ENCODE measurements at regions not wholly inside any gene's neighbourhood (a gene's known extent, or its start where the extent isn't known, plus 50 kb on each side); places are given as distances from the start of the nearest gene placed in this dataset.

GRCh38 chr10:106520698-106521097 is 643.8 kb downstream of the SORCS1 start:
- no peak overlapping the region for H2BK15ac ChIP-seq (ENCODE audit: low read depth, low read length)
- H4K20me1 ChIP-seq (ENCODE audit: insufficient read depth, low read length), result no peaks in the 10 kb centered on the region
- no peak overlapping the region for H4K91ac ChIP-seq (ENCODE audit: insufficient read depth, low read depth, low read length)
- no peak overlapping the region for H3K4ac ChIP-seq (ENCODE audit: low read depth, low read length)
- ChIA-PET POLR2A (ENCODE audit: unreplicated experiment) (no interaction called here), CTCF (no interaction called here)
- no peak overlapping the region for H3K56ac ChIP-seq (ENCODE audit: extremely low read depth, insufficient read depth, low read length)
- H3K4me1 ChIP-seq (ENCODE audit: control insufficient read depth, insufficient read depth, low read length), result no peaks in the 10 kb centered on the region
- no peak overlapping the region for H2BK5ac ChIP-seq (ENCODE audit: low read depth, low read length, poor library complexity, severe bottlenecking)
- H3K9me1 ChIP-seq (ENCODE audit: insufficient read depth, low read length), result no peaks in the 10 kb centered on the region
- in situ Hi-C loops (cut with MboI; ENCODE audit: low sequenced_read_pairs) (no loop called here), intact Hi-C loops (cut with micrococcal nuclease) (no loop called here), dilution Hi-C loops (cut with HindIII; ENCODE audit: low sequenced_read_pairs, unreplicated experiment) (no loop called here)
- no CpG with 5 or more reads among the region's 4 CpGs for WGBS, 2 experiments (ENCODE audit: extremely low coverage in 2 of 2, insufficient read length in 1 of 2)
- H2BK20ac ChIP-seq (ENCODE audit: low read depth, low read length), result no peak overlapping the region
- H3K27me3 ChIP-seq (ENCODE audit: control insufficient read depth, insufficient read depth, low read length), result no peaks in the 10 kb centered on the region
- H3K23ac ChIP-seq (ENCODE audit: low read depth, low read length), result no peak overlapping the region
- no peak overlapping the region for H2AK9ac ChIP-seq (replicated peaks; ENCODE audit: low read depth, low read length, poor library complexity)
- no peak overlapping the region for H4K5ac ChIP-seq (ENCODE audit: low read depth, low read length)
- no peak overlapping the region for H3K9ac ChIP-seq (ENCODE audit: low read depth, low read length)
- TF ChIP-seq MXI1 (IDR thresholded peaks at IDR 0.05; ENCODE audit: borderline replicate concordance, low read depth, low read length) (no peak), CEBPB (IDR thresholded peaks at IDR 0.05; ENCODE audit: low read depth, low read length) (no peak), RFX5 (IDR thresholded peaks at IDR 0.05; ENCODE audit: low read depth, low read length) (no peak), BHLHE40 (IDR thresholded peaks at IDR 0.05; ENCODE audit: low read depth, low read length) (no peak), NFE2L2 (IDR thresholded peaks at IDR 0.05; ENCODE audit: low read depth, low read length) (no peak), RCOR1 (IDR thresholded peaks at IDR 0.05; ENCODE audit: insufficient replicate concordance, low read length) (no peak), MAZ (IDR thresholded peaks at IDR 0.05; ENCODE audit: borderline replicate concordance, low read depth, low read length) (no peak), FOS (IDR thresholded peaks at IDR 0.05; ENCODE audit: low read depth, low read length) (no peak), MAFK (IDR thresholded peaks at IDR 0.05; ENCODE audit: low read depth, low read length) (no peak), RAD21 (IDR thresholded peaks at IDR 0.05; ENCODE audit: low read length) (no peak), CHD1 (IDR thresholded peaks at IDR 0.05; ENCODE audit: low read depth, low read length) (no peak), POLR2A (IDR thresholded peaks at IDR 0.05; ENCODE audit: low read depth, low read length) (no peak)
- TF ChIP-seq, protein P1, sequence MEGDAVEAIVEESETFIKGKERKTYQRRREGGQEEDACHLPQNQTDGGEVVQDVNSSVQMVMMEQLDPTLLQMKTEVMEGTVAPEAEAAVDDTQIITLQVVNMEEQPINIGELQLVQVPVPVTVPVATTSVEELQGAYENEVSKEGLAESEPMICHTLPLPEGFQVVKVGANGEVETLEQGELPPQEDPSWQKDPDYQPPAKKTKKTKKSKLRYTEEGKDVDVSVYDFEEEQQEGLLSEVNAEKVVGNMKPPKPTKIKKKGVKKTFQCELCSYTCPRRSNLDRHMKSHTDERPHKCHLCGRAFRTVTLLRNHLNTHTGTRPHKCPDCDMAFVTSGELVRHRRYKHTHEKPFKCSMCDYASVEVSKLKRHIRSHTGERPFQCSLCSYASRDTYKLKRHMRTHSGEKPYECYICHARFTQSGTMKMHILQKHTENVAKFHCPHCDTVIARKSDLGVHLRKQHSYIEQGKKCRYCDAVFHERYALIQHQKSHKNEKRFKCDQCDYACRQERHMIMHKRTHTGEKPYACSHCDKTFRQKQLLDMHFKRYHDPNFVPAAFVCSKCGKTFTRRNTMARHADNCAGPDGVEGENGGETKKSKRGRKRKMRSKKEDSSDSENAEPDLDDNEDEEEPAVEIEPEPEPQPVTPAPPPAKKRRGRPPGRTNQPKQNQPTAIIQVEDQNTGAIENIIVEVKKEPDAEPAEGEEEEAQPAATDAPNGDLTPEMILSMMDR (conservative IDR thresholded peaks at IDR 0.05; ENCODE audit: low read depth, low read length), result no peak
- H3K27ac ChIP-seq (ENCODE audit: insufficient read depth, low read length), result no peak overlapping the region
- H2BK120ac ChIP-seq (ENCODE audit: low read depth, low read length), result no peak overlapping the region
- DNase-seq (no peak), ATAC-seq (ENCODE audit: low read depth) (no peak)
- H3K36me3 ChIP-seq (ENCODE audit: control insufficient read depth, insufficient read depth, low read length), result no peaks in the 10 kb centered on the region
- no peak overlapping the region for H3K4me2 ChIP-seq (ENCODE audit: low read depth, low read length)
- H3K9me3 ChIP-seq (ENCODE audit: control insufficient read depth, insufficient read depth, low read length), result no peaks in the 10 kb centered on the region; the same call in 1 of the 2 replicates
- no peaks in the 10 kb centered on the region for H3K79me1 ChIP-seq (ENCODE audit: low read depth in 1 of 2, low read length in 2 of 2)
- no peak overlapping the region for H3K14ac ChIP-seq (replicated peaks; ENCODE audit: low read depth, low read length)
- no peak overlapping the region for H2AK5ac ChIP-seq (ENCODE audit: low read depth, low read length)
- H4K8ac ChIP-seq (ENCODE audit: low read depth in 2 of 2, low read length in 2 of 2), result no peak overlapping the region
- no TSS peak for BruUV-seq (replicated peaks)
- H3K18ac ChIP-seq (ENCODE audit: low read depth, low read length), result no peak overlapping the region
- no peak overlapping the region for H2AFZ ChIP-seq (replicated peaks; ENCODE audit: low read length, poor library complexity)
- no peak overlapping the region for H3K4me3 ChIP-seq (ENCODE audit: insufficient read depth, low read depth, low read length)
